A549 (cell line): ENCODE measurements at regions not wholly inside any gene's neighbourhood (a gene's known extent, or its start where the extent isn't known, plus 50 kb on each side); places are given as distances from the start of the nearest gene placed in this dataset.

ENCODE experiments used
- CHD2 ChIP-seq: fragments of 150-350 bp; IDR thresholded peaks from 2 replicates; pipeline ENCODE4 v1.6.1; 2014; ENCODE audit warnings: low read length; ENCODE audit not compliant: partially characterized antibody
- HMGXB4 ChIP-seq: fragments of 250-450 bp; sonication (Bioruptor Pico); IDR thresholded peaks from 2 replicates; pipeline ENCODE4 v1.5.0; 2021; ENCODE audit warnings: mild to moderate bottlenecking, moderate library complexity, borderline replicate concordance
- MAFK ChIP-seq: fragments of 450-650 bp; IDR thresholded peaks from 2 replicates; pipeline ENCODE4 v1.6.1; 2014; ENCODE audit not compliant: partially characterized antibody
- MAX ChIP-seq: IDR thresholded peaks from 2 replicates; pipeline ENCODE4 v1.6.1; 2012
- POLR2A ChIP-seq: IDR thresholded peaks from 2 replicates; pipeline ENCODE4 v1.6.1; 2012; ENCODE audit warnings: mild to moderate bottlenecking, low read length
- RAD21 ChIP-seq, 2 experiments: fragments of >200 bp in 1 of 2; sonication (Bioruptor Twin) in 1 of 2; formaldehyde crosslinking in 1 of 2; IDR thresholded peaks in 1 of 2; conservative IDR thresholded peaks in 1 of 2; 2 replicates in 1 of 2; 3 replicates in 1 of 2; pipeline ENCODE4 v1.6.1; 2012 to 2018; ENCODE audit warnings: inconsistent platforms in 1 of 2
- REST ChIP-seq: fragments of 200-600 bp; sonication (generic); IDR thresholded peaks from 2 replicates; pipeline ENCODE4 v1.6.1; 2016; ENCODE audit warnings: antibody characterized with exemption, mild to moderate bottlenecking, moderate library complexity
- RFX5 ChIP-seq: fragments of 450-650 bp; IDR thresholded peaks from 2 replicates; pipeline ENCODE4 v1.7.1; 2014; ENCODE audit warnings: antibody characterized with exemption, mild to moderate bottlenecking, moderate library complexity
- RNF2 ChIP-seq: fragments of 200-600 bp; sonication (generic); IDR thresholded peaks from 2 replicates; pipeline ENCODE4 v1.6.1; 2016; ENCODE audit warnings: low read depth, mild to moderate bottlenecking, antibody characterized with exemption, moderate library complexity, borderline replicate concordance
- SREBF2 ChIP-seq: fragments of 450-650 bp; IDR thresholded peaks from 2 replicates; pipeline ENCODE4 v1.6.1; 2014; ENCODE audit warnings: mild to moderate bottlenecking, moderate library complexity
- USF2 ChIP-seq: fragments of 450-650 bp; IDR thresholded peaks from 2 replicates; pipeline ENCODE4 v1.6.1; 2014; ENCODE audit warnings: antibody characterized with exemption
- ZSCAN20 ChIP-seq: fragments of 250-450 bp; sonication (Bioruptor Pico); IDR thresholded peaks from 2 replicates; pipeline ENCODE4 v1.8.0; 2022; ENCODE audit warnings: mild to moderate bottlenecking, moderate library complexity
- TF ChIP-seq, protein P1 (sequence below): fragments of >200 bp; sonication (Bioruptor Twin); formaldehyde crosslinking; IDR thresholded peaks from 3 replicates; pipeline ENCODE4 v1.5.1; 2016

DNA sequence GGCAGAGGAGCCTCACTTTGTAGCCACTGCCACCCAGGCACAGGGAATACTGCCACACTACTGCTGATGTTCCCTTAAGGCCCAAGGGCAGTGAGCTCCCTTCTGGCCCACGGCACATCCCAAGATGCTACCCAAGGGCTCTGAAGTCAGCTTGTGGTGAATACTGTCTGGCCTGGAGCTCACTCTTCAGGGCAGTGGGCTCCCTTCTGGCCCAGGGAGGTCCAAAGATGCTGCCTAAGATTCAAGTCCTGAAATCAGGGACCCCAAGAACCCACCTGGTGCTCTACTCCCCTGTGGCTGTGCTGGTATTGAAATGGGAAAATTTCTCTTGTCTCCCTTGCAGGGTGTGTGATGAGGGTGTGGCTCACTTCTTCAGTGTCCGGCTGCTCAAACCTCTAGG is 132.8 kb downstream of the TINAG start:
- TF ChIP-seq, protein P1, sequence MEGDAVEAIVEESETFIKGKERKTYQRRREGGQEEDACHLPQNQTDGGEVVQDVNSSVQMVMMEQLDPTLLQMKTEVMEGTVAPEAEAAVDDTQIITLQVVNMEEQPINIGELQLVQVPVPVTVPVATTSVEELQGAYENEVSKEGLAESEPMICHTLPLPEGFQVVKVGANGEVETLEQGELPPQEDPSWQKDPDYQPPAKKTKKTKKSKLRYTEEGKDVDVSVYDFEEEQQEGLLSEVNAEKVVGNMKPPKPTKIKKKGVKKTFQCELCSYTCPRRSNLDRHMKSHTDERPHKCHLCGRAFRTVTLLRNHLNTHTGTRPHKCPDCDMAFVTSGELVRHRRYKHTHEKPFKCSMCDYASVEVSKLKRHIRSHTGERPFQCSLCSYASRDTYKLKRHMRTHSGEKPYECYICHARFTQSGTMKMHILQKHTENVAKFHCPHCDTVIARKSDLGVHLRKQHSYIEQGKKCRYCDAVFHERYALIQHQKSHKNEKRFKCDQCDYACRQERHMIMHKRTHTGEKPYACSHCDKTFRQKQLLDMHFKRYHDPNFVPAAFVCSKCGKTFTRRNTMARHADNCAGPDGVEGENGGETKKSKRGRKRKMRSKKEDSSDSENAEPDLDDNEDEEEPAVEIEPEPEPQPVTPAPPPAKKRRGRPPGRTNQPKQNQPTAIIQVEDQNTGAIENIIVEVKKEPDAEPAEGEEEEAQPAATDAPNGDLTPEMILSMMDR, result no peak
- TF ChIP-seq CHD2, result no peak
- no peak for TF ChIP-seq RFX5
- no peak for TF ChIP-seq POLR2A
- no peak for TF ChIP-seq MAX
- no peak for TF ChIP-seq HMGXB4 (CRISPR knock-in tag)
- no peak for TF ChIP-seq ZSCAN20 (CRISPR knock-in tag)
- no peak for TF ChIP-seq RNF2
- TF ChIP-seq SREBF2, result no peak
- no peak for TF ChIP-seq REST
- TF ChIP-seq USF2, result no peak
- no peak for TF ChIP-seq RAD21 (conservative IDR thresholded peaks at IDR 0.05 in 1 of 2, IDR thresholded peaks at IDR 0.05 in 1 of 2)
- no peak for TF ChIP-seq MAFK
